ENCODE measurements at regions not wholly inside any gene's neighbourhood (a gene's known extent, or its start where the extent isn't known, plus 50 kb on each side); places are given as distances from the start of the nearest gene placed in this dataset.
A peak's percentile ranks its signal among the peaks of the same experiment; 100 is the strongest.

DNA sequence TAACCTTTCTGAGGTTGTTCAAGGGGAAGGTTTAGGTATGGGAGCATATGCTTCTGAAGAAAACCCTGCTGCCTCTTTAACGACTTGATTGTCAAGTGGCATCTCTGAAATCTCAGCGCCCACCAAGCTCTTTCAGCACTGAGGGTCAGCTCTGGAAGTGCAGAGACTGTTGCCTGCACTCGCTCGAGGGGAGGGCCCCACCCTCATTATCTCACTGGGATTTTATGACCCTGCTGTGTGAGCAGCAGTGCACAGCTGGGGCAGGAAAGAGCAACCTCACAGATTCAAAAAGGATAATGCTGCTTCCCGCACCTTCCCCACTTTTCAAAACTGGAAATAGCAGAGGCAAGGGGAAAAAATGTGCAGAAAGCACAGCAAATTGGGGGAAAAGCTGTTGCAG is 56.9 kb upstream of the SPRED2 start:
- TF ChIP-seq, protein P1, sequence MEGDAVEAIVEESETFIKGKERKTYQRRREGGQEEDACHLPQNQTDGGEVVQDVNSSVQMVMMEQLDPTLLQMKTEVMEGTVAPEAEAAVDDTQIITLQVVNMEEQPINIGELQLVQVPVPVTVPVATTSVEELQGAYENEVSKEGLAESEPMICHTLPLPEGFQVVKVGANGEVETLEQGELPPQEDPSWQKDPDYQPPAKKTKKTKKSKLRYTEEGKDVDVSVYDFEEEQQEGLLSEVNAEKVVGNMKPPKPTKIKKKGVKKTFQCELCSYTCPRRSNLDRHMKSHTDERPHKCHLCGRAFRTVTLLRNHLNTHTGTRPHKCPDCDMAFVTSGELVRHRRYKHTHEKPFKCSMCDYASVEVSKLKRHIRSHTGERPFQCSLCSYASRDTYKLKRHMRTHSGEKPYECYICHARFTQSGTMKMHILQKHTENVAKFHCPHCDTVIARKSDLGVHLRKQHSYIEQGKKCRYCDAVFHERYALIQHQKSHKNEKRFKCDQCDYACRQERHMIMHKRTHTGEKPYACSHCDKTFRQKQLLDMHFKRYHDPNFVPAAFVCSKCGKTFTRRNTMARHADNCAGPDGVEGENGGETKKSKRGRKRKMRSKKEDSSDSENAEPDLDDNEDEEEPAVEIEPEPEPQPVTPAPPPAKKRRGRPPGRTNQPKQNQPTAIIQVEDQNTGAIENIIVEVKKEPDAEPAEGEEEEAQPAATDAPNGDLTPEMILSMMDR (IDR thresholded peaks at IDR 0.05; ENCODE audit: unreplicated experiment), result no peak
- Mint-ChIP-seq H3K9me3 (ENCODE audit: unreplicated experiment) (peaks cover 11% of the 10 kb centered on the region), H3K27me3 (ENCODE audit: insufficient read depth, unreplicated experiment) (peaks cover 1% of the 10 kb centered on the region), H3K4me3 (ENCODE audit: unreplicated experiment) (no peak overlapping the region), H3K27ac (ENCODE audit: low read depth, unreplicated experiment) (no peak overlapping the region), H3K36me3 (ENCODE audit: insufficient read depth, unreplicated experiment) (no peaks in the 10 kb centered on the region), H3K4me1 (ENCODE audit: insufficient read depth, unreplicated experiment) (peaks cover 11% of the 10 kb centered on the region)
- CTCF ChIA-PET, result interaction anchor here (0.8 kb wide), 1 partner anchor 51 kb away, joined by 4 read pairs; no protein-coding TSS in a partner anchor
- BruUV-seq (replicated peaks), result no TSS peak
- POLR2A ChIA-PET, result interaction anchor here (0.6 kb wide), 1 partner anchor 57 kb away, joined by 4 read pairs; the partner anchor contains the start of gene SPRED2
- intact Hi-C loops (cut with micrococcal nuclease), result no loop called here
- no peak for DNase-seq (ENCODE audit: unreplicated experiment)

DNA sequence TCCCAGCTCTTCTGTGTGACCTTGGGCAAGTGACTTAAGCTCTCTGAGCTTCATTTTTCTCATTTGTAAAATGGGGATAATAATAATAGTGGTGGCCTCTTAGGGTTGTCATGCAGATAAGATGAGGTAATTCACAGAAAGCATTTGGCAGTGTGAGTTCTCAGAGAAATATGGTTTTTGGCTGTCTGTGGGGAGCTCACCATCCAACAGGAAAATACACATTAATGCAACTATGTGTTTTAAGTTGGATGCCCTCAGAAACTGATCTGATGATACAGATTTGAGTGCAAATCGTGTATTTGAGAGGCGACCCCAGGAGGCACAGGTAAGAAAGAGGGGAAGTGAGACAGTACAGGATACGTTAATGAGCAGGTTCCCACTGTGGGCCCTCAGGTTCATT is 56.1 kb upstream of the SPRED2 start:
- BruUV-seq (replicated peaks), result no TSS peak
- peaks cover 11% of the 10 kb centered on the region for H3K9me3 Mint-ChIP-seq (ENCODE audit: unreplicated experiment)
- TF ChIP-seq, protein P1 (IDR thresholded peaks at IDR 0.05; ENCODE audit: unreplicated experiment), result no peak
- ChIA-PET POLR2A (interaction anchor here (0.7 kb wide), 1 partner anchor 30 kb away, joined by 5 read pairs; no protein-coding TSS in a partner anchor), CTCF (interaction anchor here (0.6 kb wide), 2 partner anchors 32 to 571 kb away, joined by 3 read pairs; no protein-coding TSS in a partner anchor)
- no peaks in the 10 kb centered on the region for H3K36me3 Mint-ChIP-seq (ENCODE audit: insufficient read depth, unreplicated experiment)
- intact Hi-C loops (cut with micrococcal nuclease), result no loop called here
- no peak overlapping the region for H3K4me3 Mint-ChIP-seq (ENCODE audit: unreplicated experiment)
- no peak for DNase-seq (ENCODE audit: unreplicated experiment)
- H3K27ac Mint-ChIP-seq (ENCODE audit: low read depth, unreplicated experiment), result no peak overlapping the region
- peaks cover 11% of the 10 kb centered on the region for H3K4me1 Mint-ChIP-seq (ENCODE audit: insufficient read depth, unreplicated experiment)
- H3K27me3 Mint-ChIP-seq (ENCODE audit: insufficient read depth, unreplicated experiment), result no peaks in the 10 kb centered on the region

DNA sequence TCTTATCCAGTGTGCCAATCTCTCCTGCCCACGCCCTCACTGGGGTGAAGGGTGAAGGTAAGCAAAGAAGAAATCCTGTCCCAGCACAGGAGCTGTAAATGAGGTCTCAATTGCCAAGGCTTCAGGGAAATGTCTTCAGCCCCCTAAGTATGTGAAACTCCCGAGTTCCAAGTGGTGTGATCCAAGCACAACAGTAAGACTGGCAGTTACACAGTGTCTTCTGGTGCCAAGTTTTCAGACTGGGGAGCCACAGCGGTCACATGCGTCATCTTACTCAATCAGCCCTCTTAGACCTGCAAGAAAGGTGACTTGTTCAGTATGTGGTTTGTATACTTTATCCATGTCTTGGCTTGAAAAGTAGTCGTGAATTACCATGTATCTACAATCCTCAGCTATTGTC is 55.0 kb upstream of the SPRED2 start:
- no peaks in the 10 kb centered on the region for H3K27me3 Mint-ChIP-seq (ENCODE audit: insufficient read depth, unreplicated experiment)

DNA sequence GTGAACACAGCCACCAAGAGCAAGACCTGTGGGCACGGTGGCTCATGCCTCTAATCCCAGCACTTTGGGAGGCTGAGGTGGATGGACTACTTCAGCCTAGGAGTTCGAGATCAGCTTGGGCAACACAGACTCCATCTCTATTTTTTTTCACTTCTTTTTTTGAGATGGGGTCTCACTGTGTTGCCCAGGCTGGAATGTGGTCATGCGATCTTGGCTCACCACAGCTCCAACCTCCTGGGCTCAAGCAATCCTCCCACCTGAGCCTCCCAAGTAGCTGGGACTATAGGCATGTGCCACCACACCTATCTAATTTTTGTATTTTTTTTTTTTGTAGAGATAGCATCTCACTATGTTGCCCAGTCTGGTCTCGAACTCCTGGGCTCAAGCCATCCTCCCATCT is 54.4 kb upstream of the SPRED2 start:
- Mint-ChIP-seq H3K27me3 (ENCODE audit: insufficient read depth, unreplicated experiment) (no peaks in the 10 kb centered on the region), H3K9me3 (ENCODE audit: unreplicated experiment) (peaks cover 11% of the 10 kb centered on the region), H3K4me3 (ENCODE audit: unreplicated experiment) (no peak overlapping the region), H3K36me3 (ENCODE audit: insufficient read depth, unreplicated experiment) (no peaks in the 10 kb centered on the region), H3K27ac (ENCODE audit: low read depth, unreplicated experiment) (no peak overlapping the region), H3K4me1 (ENCODE audit: insufficient read depth, unreplicated experiment) (peaks cover 11% of the 10 kb centered on the region)
- ChIA-PET POLR2A (no interaction called here), CTCF (interaction anchor here (0.6 kb wide), 2 partner anchors 33 to 49 kb away, joined by 3 to 4 read pairs; no protein-coding TSS in a partner anchor)
- DNase-seq (ENCODE audit: unreplicated experiment), result no peak
- intact Hi-C loops (cut with micrococcal nuclease), result no loop called here
- TF ChIP-seq, protein P1 (IDR thresholded peaks at IDR 0.05; ENCODE audit: unreplicated experiment), result no peak
- BruUV-seq (replicated peaks), result no TSS peak

More for the DNA sequence above, 55.0 kb upstream of the SPRED2 start:
- Mint-ChIP-seq H3K9me3 (ENCODE audit: unreplicated experiment) (peaks cover 11% of the 10 kb centered on the region), H3K36me3 (ENCODE audit: insufficient read depth, unreplicated experiment) (no peaks in the 10 kb centered on the region), H3K4me3 (ENCODE audit: unreplicated experiment) (no peak overlapping the region), H3K27ac (ENCODE audit: low read depth, unreplicated experiment) (no peak overlapping the region), H3K4me1 (ENCODE audit: insufficient read depth, unreplicated experiment) (peaks cover 11% of the 10 kb centered on the region)
- CTCF ChIA-PET, result interaction anchor here (0.6 kb wide), 2 partner anchors 32 to 50 kb away, joined by 3 to 4 read pairs; no protein-coding TSS in a partner anchor
- intact Hi-C loops (cut with micrococcal nuclease), result no loop called here
- no TSS peak for BruUV-seq (replicated peaks)
- peak; percentile 76 for DNase-seq (ENCODE audit: unreplicated experiment)
- TF ChIP-seq, protein P1 (IDR thresholded peaks at IDR 0.05; ENCODE audit: unreplicated experiment), result no peak
- POLR2A ChIA-PET, result interaction anchor here (0.6 kb wide), 1 partner anchor 13 kb away, joined by 5 read pairs; no protein-coding TSS in a partner anchor

Measured in MCF 10A (cell line).